ENCODE measurements at regions not wholly inside any gene's neighbourhood (a gene's known extent, or its start where the extent isn't known, plus 50 kb on each side); places are given as distances from the start of the nearest gene placed in this dataset.
"Not testable (repeated sequence)": the region's sequence is repeated elsewhere in the genome, so short reads cannot be mapped to it uniquely, and the experiment has no call there.

DNA sequence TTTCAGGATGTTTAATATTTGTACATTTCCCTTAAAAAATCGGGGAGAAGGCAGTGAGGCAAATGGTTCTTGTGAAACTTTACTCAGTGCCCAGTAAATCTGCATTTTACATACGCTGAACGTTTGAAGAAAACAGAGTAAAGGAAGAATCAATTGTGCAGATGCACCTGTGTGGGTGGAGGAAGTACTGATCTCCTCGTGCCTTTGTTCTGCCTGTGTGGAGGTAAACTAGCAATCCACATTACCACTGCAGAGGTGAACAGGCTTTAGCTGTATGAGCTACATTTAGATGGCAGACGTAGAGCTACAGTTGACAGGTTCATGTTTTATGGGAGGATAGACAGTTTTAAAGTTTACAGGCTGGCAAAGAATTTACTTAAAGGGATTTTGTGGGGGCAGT, 62.7 kb upstream of the VIPR2 start:
- TF ChIP-seq, protein P1, sequence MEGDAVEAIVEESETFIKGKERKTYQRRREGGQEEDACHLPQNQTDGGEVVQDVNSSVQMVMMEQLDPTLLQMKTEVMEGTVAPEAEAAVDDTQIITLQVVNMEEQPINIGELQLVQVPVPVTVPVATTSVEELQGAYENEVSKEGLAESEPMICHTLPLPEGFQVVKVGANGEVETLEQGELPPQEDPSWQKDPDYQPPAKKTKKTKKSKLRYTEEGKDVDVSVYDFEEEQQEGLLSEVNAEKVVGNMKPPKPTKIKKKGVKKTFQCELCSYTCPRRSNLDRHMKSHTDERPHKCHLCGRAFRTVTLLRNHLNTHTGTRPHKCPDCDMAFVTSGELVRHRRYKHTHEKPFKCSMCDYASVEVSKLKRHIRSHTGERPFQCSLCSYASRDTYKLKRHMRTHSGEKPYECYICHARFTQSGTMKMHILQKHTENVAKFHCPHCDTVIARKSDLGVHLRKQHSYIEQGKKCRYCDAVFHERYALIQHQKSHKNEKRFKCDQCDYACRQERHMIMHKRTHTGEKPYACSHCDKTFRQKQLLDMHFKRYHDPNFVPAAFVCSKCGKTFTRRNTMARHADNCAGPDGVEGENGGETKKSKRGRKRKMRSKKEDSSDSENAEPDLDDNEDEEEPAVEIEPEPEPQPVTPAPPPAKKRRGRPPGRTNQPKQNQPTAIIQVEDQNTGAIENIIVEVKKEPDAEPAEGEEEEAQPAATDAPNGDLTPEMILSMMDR (IDR thresholded peaks at IDR 0.05): no peak
- TF ChIP-seq ZFX (IDR thresholded peaks at IDR 0.05; ENCODE audit: borderline replicate concordance): no peak

DNA sequence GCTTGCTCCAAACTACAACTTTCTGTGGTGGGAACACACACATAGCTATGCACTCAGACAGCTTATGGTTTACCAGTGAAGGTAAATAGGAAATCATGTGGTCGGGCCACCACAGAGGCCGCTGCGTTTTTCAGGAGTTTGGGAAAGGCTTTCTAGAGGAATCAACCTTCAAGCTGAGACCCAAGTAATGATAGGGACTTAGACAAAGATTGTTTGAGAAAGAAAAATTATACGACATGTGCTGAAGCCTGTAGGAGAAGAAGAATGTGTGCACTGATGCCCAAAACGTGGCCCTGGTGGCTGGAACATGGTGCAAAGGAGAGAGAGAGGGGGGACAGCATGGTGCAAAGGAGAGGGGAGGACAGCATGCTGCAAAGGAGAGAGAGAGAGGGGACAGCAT, 61.2 kb upstream of the VIPR2 start:
- TF ChIP-seq, protein P1 (IDR thresholded peaks at IDR 0.05): no peak
- TF ChIP-seq ZFX (IDR thresholded peaks at IDR 0.05; ENCODE audit: borderline replicate concordance): no peak
- H3K27ac ChIP-seq: no peak overlapping the region

More for the DNA sequence above, 62.7 kb upstream of the VIPR2 start:
- H3K27ac ChIP-seq: no peak overlapping the region

DNA sequence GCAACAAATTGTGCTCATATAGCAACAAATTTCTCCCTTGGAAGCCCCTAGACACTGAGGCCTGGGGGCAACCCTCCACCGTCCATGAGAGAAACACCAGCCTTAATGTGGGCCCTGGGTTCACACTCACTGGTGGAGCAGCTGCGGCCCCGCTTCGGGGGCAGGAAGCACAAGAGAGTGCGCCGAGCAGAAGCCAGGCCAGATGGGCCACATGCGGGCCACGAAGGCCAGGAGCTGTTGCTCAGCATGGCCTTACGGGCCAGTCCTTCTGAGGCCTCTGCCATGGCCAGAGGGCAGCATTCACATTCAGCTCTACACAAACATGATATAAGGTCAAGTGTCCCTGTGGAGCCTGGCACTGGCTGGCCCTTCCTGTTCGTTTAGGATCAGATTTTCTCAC, 60.0 kb upstream of the VIPR2 start:
- TF ChIP-seq ZFX (IDR thresholded peaks at IDR 0.05; ENCODE audit: borderline replicate concordance): no peak
- TF ChIP-seq, protein P1 (IDR thresholded peaks at IDR 0.05): no peak
- H3K27ac ChIP-seq: no peak overlapping the region

DNA sequence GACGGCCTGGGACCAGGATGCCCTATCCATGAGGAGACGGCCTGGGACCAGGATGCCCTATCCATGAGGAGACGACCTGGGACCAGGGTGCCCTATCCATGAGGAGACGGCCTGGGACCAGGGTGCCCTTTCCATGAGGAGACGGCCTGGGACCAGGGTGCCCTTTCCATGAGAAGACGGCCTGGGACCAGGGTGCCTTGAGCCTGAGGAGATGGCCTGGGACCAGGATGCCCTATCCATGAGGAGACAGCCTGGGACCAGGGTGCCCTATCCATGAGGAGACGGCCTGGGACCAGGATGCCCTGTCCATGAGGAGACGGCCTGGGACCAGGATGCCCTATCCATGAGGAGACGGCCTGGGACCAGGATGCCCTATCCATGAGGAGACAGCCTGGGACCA, 58.6 kb upstream of the VIPR2 start:
- H3K27ac ChIP-seq: not testable (repeated sequence)

DNA sequence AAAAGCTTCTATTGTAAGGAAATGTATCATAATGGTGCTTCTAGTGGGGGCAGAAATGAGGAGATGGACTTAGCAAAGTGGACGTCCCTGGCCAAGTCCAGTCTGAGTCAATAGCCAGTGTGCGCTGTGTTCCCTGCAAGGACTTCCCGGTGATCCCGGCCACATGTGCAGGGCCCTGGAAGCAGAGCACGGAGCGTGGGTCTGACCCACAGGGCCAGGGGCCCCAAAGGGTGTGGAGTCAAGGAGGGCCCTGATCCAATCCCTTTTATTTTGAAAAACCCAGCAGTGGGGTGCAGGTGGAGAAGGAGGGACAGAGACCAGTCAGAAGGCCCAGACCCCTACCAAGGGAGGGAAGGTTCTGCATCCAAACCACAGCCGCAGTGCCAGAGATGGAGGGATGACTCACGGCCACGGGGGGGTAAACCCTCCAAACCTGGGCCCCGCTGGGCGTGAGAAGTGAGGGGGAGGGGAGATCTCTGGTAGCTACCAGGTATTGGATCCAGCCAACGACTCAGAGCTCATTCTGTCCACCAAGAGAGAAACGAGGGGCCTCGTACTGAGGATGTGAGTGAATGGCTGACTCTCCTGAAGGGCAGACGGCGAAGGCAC, 57.2 kb upstream of the VIPR2 start:
- no peak overlapping the region for H3K27ac ChIP-seq
- TF ChIP-seq, protein P1 (IDR thresholded peaks at IDR 0.05): no peak
- no peak for TF ChIP-seq ZFX (IDR thresholded peaks at IDR 0.05; ENCODE audit: borderline replicate concordance)

DNA sequence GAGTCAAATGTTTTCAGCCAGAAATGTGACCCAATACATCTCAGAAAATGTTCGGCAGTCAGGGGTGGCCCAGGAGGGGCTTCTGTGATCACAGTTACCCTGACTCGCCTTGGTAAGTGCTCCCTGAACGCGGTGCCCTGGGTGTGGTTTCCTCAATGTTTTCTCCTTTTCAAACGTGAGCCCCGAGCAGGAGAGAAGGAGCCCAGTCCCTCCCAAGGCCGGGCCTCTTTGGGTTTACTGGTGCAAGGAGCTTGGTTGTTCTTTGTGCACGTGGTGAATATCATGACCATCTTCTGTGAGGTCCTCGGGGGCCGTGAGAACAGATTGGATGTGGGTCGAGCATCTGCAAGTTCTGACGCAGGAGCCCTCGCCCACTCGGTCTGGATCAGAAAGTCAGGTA, 55.8 kb upstream of the VIPR2 start:
- TF ChIP-seq, protein P1 (IDR thresholded peaks at IDR 0.05): no peak
- no peak for TF ChIP-seq ZFX (IDR thresholded peaks at IDR 0.05; ENCODE audit: borderline replicate concordance)
- H3K27ac ChIP-seq: no peak overlapping the region

DNA sequence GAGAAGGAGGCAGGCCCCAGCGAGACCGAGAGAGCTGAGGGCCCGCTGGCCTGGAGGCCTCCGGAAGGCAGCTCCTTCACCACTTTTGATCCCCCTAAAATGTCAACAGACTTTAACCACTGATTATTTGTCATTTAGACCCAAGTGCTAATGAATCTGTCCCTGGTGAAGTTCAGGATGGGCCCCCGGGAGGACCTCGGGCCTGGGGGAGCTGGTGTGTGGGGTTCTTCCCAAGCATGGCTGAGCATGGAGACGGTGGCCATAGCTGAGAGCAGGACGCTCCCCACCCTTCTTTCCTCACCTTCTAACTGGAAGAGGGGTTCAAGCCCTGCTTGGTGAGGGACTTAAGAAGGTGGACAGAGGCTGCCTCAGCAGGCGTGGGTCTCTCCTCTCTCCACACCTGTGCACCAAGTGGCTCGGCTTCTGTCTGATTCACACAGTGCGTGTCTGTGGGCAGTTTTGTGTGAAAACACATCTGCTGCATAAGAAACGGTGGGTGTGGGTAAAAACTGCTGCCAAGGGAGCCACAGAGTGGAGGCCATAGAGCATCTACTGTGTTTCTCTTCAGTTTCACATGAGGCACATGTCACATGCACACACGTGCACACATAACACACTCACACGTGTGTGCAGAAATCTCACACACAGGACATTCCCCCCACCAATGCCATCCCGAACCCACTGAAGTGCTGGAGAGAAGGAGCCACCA, 53.5 kb upstream of the VIPR2 start:
- no peak overlapping the region for H3K27ac ChIP-seq
- TF ChIP-seq, protein P1 (IDR thresholded peaks at IDR 0.05): no peak
